ENCODE measurements at regions not wholly inside any gene's neighbourhood (a gene's known extent, or its start where the extent isn't known, plus 50 kb on each side); places are given as distances from the start of the nearest gene placed in this dataset.

GRCh38 chr12:127431594-127431993 is 835.4 kb upstream of the TMEM132C start:
- Mint-ChIP-seq H3K9me3 (no peaks in the 10 kb centered on the region), H3K27ac (no peak overlapping the region), H3K36me3 (ENCODE audit: low read depth) (no peaks in the 10 kb centered on the region), H3K4me3 (no peak overlapping the region), H3K4me1 (ENCODE audit: low read depth) (no peaks in the 10 kb centered on the region), H3K27me3 (no peaks in the 10 kb centered on the region)
- CTCF ChIA-PET, result no interaction called here
- intact Hi-C loops (cut with micrococcal nuclease), result no loop called here
- DNase-seq, result no peak
- no peak for TF ChIP-seq CTCF (IDR thresholded peaks at IDR 0.05)
- no peak for ATAC-seq
- POLR2A ChIA-PET, result no interaction called here

- intact Hi-C loops (cut with micrococcal nuclease), result no loop called here
- no peak overlapping the region for H3K27ac Mint-ChIP-seq
- no peak for TF ChIP-seq CTCF (IDR thresholded peaks at IDR 0.05)
- ChIA-PET POLR2A (no interaction called here), CTCF (no interaction called here)
- H3K27me3 Mint-ChIP-seq, result no peaks in the 10 kb centered on the region
- DNase-seq (no peak), ATAC-seq (no peak)
- no peak overlapping the region for H3K4me3 Mint-ChIP-seq
- no peaks in the 10 kb centered on the region for H3K4me1 Mint-ChIP-seq (ENCODE audit: low read depth)
- peaks cover 12% of the 10 kb centered on the region for H3K9me3 Mint-ChIP-seq
- no peaks in the 10 kb centered on the region for H3K36me3 Mint-ChIP-seq (ENCODE audit: low read depth)
Measured at GRCh38 chr12:127435439-127435838, 831.5 kb upstream of the TMEM132C start.

GRCh38 chr12:127438512-127439244 is 828.3 kb upstream of the TMEM132C start:
- Mint-ChIP-seq H3K27me3 (no peaks in the 10 kb centered on the region), H3K4me3 (no peak overlapping the region), H3K36me3 (ENCODE audit: low read depth) (no peaks in the 10 kb centered on the region), H3K27ac (no peak overlapping the region), H3K9me3 (peaks cover 16% of the 10 kb centered on the region), H3K4me1 (ENCODE audit: low read depth) (no peaks in the 10 kb centered on the region)
- TF ChIP-seq CTCF (IDR thresholded peaks at IDR 0.05), result no peak
- ATAC-seq (no peak), DNase-seq (no peak)
- POLR2A ChIA-PET, result no interaction called here
- CTCF ChIA-PET, result no interaction called here
- intact Hi-C loops (cut with micrococcal nuclease), result no loop called here

- Mint-ChIP-seq H3K27me3 (no peaks in the 10 kb centered on the region), H3K36me3 (ENCODE audit: low read depth) (no peaks in the 10 kb centered on the region), H3K9me3 (peaks cover 6% of the 10 kb centered on the region), H3K4me3 (no peak overlapping the region), H3K27ac (no peak overlapping the region), H3K4me1 (ENCODE audit: low read depth) (no peaks in the 10 kb centered on the region)
- intact Hi-C loops (cut with micrococcal nuclease), result no loop called here
- ATAC-seq (no peak), DNase-seq (no peak)
- CTCF ChIA-PET, result no interaction called here
- no peak for TF ChIP-seq CTCF (IDR thresholded peaks at IDR 0.05)
- POLR2A ChIA-PET, result no interaction called here
Measured at GRCh38 chr12:127445581-127446139, 821.3 kb upstream of the TMEM132C start.

GRCh38 chr12:127448906-127449305 is 818.1 kb upstream of the TMEM132C start:
- H3K27me3 Mint-ChIP-seq, result no peaks in the 10 kb centered on the region
- ATAC-seq (no peak), DNase-seq (no peak)
- POLR2A ChIA-PET, result no interaction called here
- H3K36me3 Mint-ChIP-seq (ENCODE audit: low read depth), result no peaks in the 10 kb centered on the region
- intact Hi-C loops (cut with micrococcal nuclease), result no loop called here
- TF ChIP-seq CTCF (IDR thresholded peaks at IDR 0.05), result no peak
- H3K27ac Mint-ChIP-seq, result no peak overlapping the region
- H3K4me3 Mint-ChIP-seq, result no peak overlapping the region
- H3K4me1 Mint-ChIP-seq (ENCODE audit: low read depth), result no peaks in the 10 kb centered on the region
- CTCF ChIA-PET, result no interaction called here
- H3K9me3 Mint-ChIP-seq, result no peaks in the 10 kb centered on the region
